ENCODE measurements at regions not wholly inside any gene's neighbourhood (a gene's known extent, or its start where the extent isn't known, plus 50 kb on each side); places are given as distances from the start of the nearest gene placed in this dataset.

GRCh38 chr17:72534265-72534664, 413.4 kb downstream of the SOX9 start:
- no peak for DNase-seq

GRCh38 chr17:72534776-72535175, 414.0 kb downstream of the SOX9 start:
- DNase-seq, result no peak

GRCh38 chr17:72535346-72535745, 414.5 kb downstream of the SOX9 start:
- DNase-seq, result no peak

GRCh38 chr17:72535779-72536178, 415.0 kb downstream of the SOX9 start:
- DNase-seq, result no peak

- DNase-seq, result no peak
Measured at GRCh38 chr17:72536788-72537187, 416.0 kb downstream of the SOX9 start.

GRCh38 chr17:72538443-72538842, 417.6 kb downstream of the SOX9 start:
- DNase-seq, result no peak

- no peak for DNase-seq
Measured at GRCh38 chr17:72538901-72539352, 418.1 kb downstream of the SOX9 start.

GRCh38 chr17:72539981-72540897, 419.4 kb downstream of the SOX9 start:
- peak; percentile 56 for DNase-seq

GRCh38 chr17:72542317-72542716, 421.5 kb downstream of the SOX9 start:
- no peak for DNase-seq

- DNase-seq, result no peak
Measured at GRCh38 chr17:72545766-72546165, 424.9 kb downstream of the SOX9 start.

GRCh38 chr17:72553051-72553755, 432.4 kb downstream of the SOX9 start:
- DNase-seq, result no peak

GRCh38 chr17:72554508-72554907, 433.7 kb downstream of the SOX9 start:
- DNase-seq, result no peak

GRCh38 chr17:72555052-72555451, 434.2 kb downstream of the SOX9 start:
- no peak for DNase-seq

GRCh38 chr17:72556944-72557826, 436.4 kb downstream of the SOX9 start:
- DNase-seq, result peak; percentile 59

GRCh38 chr17:72558971-72559476, 438.2 kb downstream of the SOX9 start:
- no peak for DNase-seq

GRCh38 chr17:72560303-72561247, 439.8 kb downstream of the SOX9 start:
- DNase-seq, result peak; percentile 30

- DNase-seq, result no peak
Measured at GRCh38 chr17:72561266-72561665, 440.4 kb downstream of the SOX9 start.

- DNase-seq, result no peak
Measured at GRCh38 chr17:72561680-72562079, 440.9 kb downstream of the SOX9 start.

- no peak for DNase-seq
Measured at GRCh38 chr17:72562615-72563188, 441.9 kb downstream of the SOX9 start.

GRCh38 chr17:72563952-72564351, 443.1 kb downstream of the SOX9 start:
- DNase-seq, result no peak

GRCh38 chr17:72565006-72565405, 444.2 kb downstream of the SOX9 start:
- DNase-seq, result no peak

Measured in NCI-H1105 treated with DMSO at 0.1 percent for 48 hours (cell line).